HCT116 (cell line): ENCODE measurements at regions not wholly inside any gene's neighbourhood (a gene's known extent, or its start where the extent isn't known, plus 50 kb on each side); places are given as distances from the start of the nearest gene placed in this dataset.

ENCODE experiments used
- EZH2 ChIP-seq: fragments of 200-600 bp; sonication (generic); IDR thresholded peaks from 2 replicates; pipeline ENCODE4 v1.6.1; 2017; ENCODE audit warnings: antibody characterized with exemption, mixed run types
- POLR2A ChIP-seq: IDR thresholded peaks from 2 replicates; pipeline ENCODE4 v1.7.0; 2011; ENCODE audit warnings: borderline replicate concordance; ENCODE audit not compliant: insufficient read depth, insufficient read length; ENCODE audit errors: extremely low read depth
- RAD21 ChIP-seq: IDR thresholded peaks from 2 replicates; pipeline ENCODE4 v1.6.1; 2012; ENCODE audit warnings: low read depth, mild to moderate bottlenecking
- SP1 ChIP-seq: IDR thresholded peaks from 2 replicates; pipeline ENCODE4 v1.6.1; 2012; ENCODE audit warnings: low read depth
- ZFX ChIP-seq: fragments of 450-650 bp; IDR thresholded peaks from 2 replicates; pipeline ENCODE4 v1.6.1; 2017
- ZNF274 ChIP-seq: fragments of 200-500 bp; sonication (Bioruptor generic); IDR thresholded peaks from 2 replicates; pipeline ENCODE4 v1.6.1; 2014; ENCODE audit warnings: mild to moderate bottlenecking, low read depth, low read length, inconsistent platforms
- TF ChIP-seq, protein P1 (sequence below), 3 experiments: fragments of 200-600 bp in 1 of 3; sonication (generic) in 1 of 3; IDR thresholded peaks in 2 of 3; conservative IDR thresholded peaks in 1 of 3; 2 replicates each; pipeline ENCODE4 v1.5.1; 2012 to 2017; ENCODE audit warnings: low read depth in 2 of 3, low read length in 2 of 3, antibody characterized with exemption in 1 of 3, borderline replicate concordance in 1 of 3, control low read depth in 1 of 3, mild to moderate bottlenecking in 1 of 3, mixed read lengths in 1 of 3, mixed run types in 1 of 3, moderate library complexity in 1 of 3; ENCODE audit not compliant: insufficient read depth in 1 of 3

DNA sequence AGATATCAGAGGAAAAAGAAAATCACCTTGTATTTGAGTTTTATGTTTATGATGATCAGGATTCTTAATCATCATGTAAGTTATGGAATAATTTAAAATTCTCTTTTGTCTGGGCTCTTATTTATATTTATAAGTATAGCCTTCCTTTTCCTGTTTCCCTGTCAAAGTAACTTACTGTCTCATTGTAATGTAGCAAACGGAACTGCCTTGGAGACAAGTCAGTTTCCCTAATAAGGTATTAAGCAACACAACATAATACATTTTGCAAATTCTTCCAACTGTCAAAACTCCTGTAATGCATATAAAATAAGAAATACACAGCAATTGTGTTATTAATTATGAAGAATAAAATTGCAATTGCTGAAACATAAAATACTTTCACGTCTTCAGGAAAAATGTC lies 463.2 kb downstream of the MAT2B start:
- TF ChIP-seq ZFX (no peak), ZNF274 (no peak), SP1 (no peak), POLR2A (no peak), EZH2 (no peak), RAD21 (no peak)
- TF ChIP-seq, protein P1, sequence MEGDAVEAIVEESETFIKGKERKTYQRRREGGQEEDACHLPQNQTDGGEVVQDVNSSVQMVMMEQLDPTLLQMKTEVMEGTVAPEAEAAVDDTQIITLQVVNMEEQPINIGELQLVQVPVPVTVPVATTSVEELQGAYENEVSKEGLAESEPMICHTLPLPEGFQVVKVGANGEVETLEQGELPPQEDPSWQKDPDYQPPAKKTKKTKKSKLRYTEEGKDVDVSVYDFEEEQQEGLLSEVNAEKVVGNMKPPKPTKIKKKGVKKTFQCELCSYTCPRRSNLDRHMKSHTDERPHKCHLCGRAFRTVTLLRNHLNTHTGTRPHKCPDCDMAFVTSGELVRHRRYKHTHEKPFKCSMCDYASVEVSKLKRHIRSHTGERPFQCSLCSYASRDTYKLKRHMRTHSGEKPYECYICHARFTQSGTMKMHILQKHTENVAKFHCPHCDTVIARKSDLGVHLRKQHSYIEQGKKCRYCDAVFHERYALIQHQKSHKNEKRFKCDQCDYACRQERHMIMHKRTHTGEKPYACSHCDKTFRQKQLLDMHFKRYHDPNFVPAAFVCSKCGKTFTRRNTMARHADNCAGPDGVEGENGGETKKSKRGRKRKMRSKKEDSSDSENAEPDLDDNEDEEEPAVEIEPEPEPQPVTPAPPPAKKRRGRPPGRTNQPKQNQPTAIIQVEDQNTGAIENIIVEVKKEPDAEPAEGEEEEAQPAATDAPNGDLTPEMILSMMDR (IDR thresholded peaks at IDR 0.05 in 2 of 3, conservative IDR thresholded peaks at IDR 0.05 in 1 of 3; ENCODE audit: borderline replicate concordance in 1 of 3, insufficient read depth in 1 of 3, low read depth in 2 of 3, low read length in 2 of 3), result no peak
